GM18499 (cell line): ENCODE measurements at regions not wholly inside any gene's neighbourhood (a gene's known extent, or its start where the extent isn't known, plus 50 kb on each side); places are given as distances from the start of the nearest gene placed in this dataset.

Source experiments
- ATAC-seq: cut with Tn5 transposase; IDR thresholded peaks from one replicate; pipeline ENCODE4 v1.9.1; 2021; ENCODE audit warnings: moderate number of reproducible peaks; ENCODE audit not compliant: insufficient read depth, unreplicated experiment

DNA sequence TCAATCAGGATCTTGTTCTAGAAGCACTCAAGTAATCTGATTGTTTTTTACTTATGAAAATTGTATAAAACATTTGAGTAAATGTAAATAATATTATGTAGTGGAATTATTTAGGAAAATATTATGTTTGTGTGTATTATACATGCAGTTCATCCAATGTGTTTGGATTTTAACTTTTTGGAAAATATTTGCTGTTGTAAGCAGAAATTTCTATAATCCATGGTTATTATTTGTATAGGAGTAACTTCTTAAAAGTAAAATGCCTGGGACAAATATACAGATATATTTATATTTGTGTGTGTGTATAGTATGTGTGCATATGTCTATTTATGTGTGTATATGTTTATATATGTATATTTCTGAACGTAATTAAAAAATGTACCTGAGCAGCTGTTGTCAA lies 1394.6 kb upstream of the AGA start:
- no peak for ATAC-seq

DNA sequence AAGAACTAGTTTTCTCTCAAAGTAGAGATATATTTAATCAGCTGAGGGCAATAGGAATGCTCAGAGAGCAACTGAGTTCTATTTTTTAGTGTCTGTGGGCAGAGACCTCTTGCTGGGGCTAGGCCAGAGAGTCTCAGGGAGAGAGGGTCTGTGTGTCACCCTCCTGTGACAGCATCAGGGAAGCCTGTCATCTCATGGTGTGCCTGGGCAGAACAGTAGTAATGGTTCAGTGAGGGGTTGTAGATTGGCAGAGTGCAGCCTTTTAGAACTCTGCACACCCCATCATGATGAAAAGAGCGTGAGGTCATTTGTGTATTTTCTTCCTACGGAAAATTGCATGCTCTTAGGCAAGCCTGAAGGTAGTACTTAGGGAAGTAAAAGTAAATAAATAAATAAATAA lies 1396.5 kb upstream of the AGA start:
- ATAC-seq, result no peak

GRCh38 chr4:178856139-178856800 lies 1414.0 kb upstream of the AGA start:
- ATAC-seq, result no peak

DNA sequence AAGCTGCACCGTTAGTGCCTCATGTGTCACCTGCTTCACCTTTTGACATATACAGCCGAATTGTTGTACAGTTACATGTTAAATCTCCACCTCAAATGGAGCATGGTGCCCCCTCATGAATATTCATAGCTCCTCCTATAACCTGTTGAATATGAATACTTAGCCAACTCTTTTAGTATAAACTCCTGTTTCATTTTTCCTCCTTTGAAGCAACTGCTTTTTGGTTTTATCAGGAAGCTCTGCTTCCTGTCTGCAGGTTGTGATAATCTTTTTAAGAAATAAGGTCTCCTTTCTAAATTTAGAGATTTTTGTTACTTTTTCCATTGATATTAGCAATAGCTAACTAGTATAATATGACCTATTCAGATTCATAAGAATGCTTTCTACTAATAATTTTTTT lies 1429.2 kb upstream of the AGA start:
- ATAC-seq, result no peak

- ATAC-seq, result no peak
Measured at GRCh38 chr4:178881937-178882336, 1439.7 kb upstream of the AGA start.

DNA sequence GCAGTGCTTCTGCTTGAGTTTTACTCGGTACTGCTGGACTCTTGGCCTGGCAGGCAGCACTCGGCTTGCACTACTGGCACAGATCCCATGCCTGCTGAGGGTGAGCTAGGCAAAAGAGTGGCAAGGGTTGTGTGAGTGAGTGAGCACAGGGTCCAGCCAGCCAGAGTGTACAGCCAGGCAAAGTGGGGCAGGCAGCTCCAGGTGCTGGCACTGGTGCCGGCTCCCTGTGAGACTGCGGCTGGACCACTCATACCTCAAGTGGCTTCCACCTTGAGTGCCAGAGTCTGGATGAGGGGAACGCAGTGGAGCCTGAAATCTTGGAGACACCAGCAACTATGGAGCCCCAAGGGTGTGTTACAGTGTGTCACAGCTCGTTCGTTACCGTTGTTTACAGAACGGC lies 1451.9 kb upstream of the AGA start:
- no peak for ATAC-seq

DNA sequence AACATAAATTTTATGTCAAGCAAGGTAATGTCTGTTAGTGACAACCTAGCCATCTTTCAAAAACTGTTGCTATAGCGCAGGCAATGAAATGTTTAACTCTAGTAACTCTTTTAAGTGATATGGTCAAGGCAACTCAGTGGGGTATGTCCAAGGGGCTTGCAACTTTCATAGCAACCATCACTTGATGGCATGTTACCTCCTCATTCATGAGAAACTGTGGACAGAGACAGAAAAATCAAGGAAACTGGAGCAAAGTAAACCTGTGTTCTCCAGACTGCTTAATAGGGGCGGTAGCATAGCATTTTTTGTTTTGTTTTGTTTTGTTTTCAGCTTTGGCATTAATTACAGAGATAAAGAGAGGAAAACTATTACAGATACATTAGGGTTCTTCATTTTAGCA lies 1456.8 kb upstream of the AGA start:
- no peak for ATAC-seq

- no peak for ATAC-seq
Measured at GRCh38 chr4:178917756-178918155, 1475.5 kb upstream of the AGA start.

GRCh38 chr4:178937130-178937529 lies 1494.9 kb upstream of the AGA start:
- no peak for ATAC-seq

DNA sequence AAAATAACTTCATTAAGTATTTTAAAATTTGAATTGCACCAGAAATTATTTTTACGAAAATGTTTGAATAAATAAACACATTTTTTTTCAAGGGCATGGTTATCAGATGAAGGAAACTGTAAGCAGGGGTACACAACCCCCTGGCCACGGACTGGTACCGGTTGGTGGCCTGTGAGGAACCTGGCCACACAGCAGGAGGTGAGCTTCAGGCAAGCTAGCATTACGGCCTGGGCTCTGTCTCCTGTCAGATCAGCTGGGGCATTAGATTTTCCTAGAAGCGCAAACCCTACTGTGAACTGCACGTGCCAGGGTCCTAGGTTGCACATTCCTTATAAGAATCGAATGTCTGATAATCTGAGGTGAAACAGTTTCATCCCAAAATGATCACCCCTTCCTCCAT lies 1499.7 kb upstream of the AGA start:
- ATAC-seq, result no peak

GRCh38 chr4:178953447-178954120 lies 1511.3 kb upstream of the AGA start:
- ATAC-seq, result no peak

GRCh38 chr4:178955614-178956013 lies 1513.4 kb upstream of the AGA start:
- ATAC-seq, result no peak

DNA sequence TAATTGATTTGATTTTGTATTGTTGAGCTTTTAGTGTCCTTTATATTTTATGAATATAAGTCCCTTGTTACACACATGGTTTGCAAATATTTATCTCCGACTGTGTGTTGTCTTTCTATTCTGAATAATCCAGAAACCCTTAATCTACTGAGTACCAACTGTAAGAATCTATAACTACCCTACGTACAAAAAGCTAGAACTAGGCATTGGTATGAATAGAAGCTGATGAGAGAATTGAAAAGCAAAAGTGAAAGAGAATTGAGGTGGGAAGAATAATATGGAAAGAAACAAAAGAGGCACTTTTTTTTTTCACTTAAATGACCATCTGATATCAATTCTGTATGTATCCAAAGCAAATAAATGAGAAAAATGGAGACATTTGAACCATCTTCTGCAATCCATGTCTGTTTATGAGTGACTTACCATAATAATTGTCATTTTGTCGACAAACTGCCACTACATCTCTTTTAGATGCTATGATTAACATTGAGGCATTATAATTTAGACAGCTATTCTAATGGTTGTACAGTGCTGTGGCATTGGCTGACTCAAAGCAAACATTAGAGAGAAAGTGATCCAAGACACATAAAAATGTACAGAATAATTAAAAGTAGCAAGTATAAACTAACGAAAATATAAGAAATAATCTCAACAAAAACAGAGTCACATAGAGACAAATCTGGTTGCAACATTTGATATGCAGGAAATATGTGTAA lies 1516.6 kb upstream of the AGA start:
- ATAC-seq, result no peak

DNA sequence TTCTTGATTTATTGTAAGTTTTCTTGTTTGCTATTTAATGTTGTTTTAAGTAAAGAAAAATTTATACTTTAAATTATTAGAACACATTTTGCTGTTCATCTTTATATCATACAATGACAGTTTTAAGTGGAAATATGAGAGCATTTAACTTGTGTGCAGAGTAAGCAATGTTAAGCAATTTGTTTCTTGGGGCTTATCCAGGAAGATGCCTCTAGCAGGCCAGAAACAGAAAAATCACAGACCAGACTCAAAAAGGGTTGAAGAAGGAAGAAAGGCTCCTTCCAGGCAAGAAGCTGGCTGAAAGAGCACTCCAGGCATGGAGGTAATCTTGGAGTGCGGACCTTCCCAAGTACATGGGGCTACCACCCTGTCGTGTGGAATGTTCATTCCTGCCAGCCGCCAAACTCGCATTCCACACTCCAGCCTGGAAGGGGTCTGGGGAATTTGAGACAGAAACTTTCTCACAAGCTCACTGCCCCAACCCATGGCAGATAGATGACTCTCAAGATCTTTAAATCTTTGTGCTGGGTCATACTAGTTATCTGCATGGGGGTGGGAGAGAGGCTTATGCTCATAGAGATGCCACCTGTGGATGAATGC lies 1521.3 kb upstream of the AGA start:
- ATAC-seq, result no peak

DNA sequence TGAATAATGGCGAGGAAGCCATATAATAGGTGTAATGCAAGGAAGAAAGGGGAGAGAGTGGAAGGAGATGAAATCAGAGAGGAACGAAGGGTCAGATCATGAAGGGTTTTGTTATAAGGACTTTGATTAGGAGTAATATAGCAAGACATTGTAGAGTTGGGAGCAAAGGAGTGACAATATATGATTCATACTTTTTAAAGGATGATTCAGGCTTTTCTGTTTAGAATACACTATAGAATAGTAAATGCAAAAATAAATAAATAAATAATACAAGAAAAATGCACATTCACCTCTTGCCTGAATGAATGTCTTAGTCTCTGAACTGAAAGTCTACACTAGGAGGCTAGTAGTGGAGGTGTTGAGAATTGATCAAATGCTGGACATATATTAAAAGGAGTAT lies 1524.4 kb upstream of the AGA start:
- no peak for ATAC-seq

GRCh38 chr4:178970433-178971140 lies 1528.3 kb upstream of the AGA start:
- ATAC-seq, result no peak

DNA sequence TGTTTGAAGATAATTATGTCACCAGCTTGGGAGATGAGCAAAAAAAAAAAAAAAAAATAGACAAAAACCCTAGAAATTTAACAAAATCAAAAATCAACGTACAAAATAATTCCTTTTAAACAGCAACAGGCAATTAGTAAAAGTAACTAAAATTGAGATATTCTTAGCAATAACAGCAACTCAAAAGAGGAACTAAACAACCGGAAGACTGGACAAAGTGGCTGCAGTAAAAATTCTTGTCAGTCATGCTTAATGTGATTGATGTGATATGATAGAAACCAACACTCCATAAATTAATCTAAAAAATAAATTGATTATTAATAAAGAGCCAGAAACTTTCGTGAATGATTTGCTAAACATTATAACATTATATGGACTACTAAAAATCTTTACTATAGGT lies 1534.6 kb upstream of the AGA start:
- ATAC-seq, result no peak

DNA sequence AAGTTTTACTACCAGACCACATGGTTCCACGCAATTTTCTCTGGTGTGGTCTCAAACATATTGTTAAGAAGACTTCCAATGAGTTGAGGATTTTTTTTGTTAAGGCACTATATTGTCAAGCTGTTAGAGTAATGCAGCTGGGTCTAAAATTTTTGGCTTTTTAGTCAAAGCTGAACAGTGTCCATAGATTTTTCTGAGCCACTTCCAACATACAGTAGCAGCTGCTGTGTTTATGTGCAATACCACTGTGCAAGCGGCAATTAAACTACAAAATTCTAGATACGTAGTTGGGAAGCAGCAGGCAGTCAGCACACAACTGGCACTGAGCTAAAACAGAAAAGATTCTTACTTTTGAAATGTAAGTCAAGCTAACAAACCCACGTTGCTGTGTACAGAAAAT lies 1551.1 kb upstream of the AGA start:
- no peak for ATAC-seq

DNA sequence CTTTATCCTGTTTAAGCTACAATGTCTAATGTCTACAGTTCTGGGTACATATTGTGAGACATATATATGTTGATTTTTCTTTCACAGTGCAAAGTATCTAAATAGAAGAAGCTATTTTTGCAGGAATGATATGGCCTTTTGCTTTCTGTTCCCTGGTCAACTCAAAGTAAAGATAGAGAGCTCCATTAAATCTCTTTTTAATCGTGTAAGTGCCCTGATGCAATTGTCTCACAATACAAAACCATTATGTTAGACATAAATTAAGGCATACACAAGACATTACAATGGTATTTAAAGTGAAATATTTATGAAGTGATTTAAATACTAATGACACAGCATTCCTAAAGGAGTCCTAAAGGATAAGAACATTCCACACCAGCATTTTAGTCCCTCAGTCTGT lies 1559.7 kb upstream of the AGA start:
- no peak for ATAC-seq

GRCh38 chr4:179007755-179008154 lies 1565.5 kb upstream of the AGA start:
- ATAC-seq, result no peak

- ATAC-seq, result no peak
Measured at GRCh38 chr4:179017581-179017980, 1575.3 kb upstream of the AGA start.
